Ascending aorta (tissue), 2 donors: ENCODE measurements at regions not wholly inside any gene's neighbourhood (a gene's known extent, or its start where the extent isn't known, plus 50 kb on each side); places are given as distances from the start of the nearest gene placed in this dataset.

Experiments used
- DNase-seq, 2 donors: peaks; one replicate each; pipeline ENCODE4 v3.0.0-alpha.2; 2019; ENCODE audit warnings: low spot score in 2 of 2
- H3K27ac ChIP-seq, 2 donors: fragments of 200-600 bp; sonication (generic); one replicate each; pipeline ENCODE4 v1.5.1; 2016 to 2017; ENCODE audit warnings: mild to moderate bottlenecking in 1 of 2
- H3K27me3 ChIP-seq: fragments of 200-600 bp; sonication (generic); one replicate; pipeline ENCODE4 v1.5.1; 2017
- H3K36me3 ChIP-seq, 2 donors: fragments of 200-600 bp; sonication (generic); one replicate each; pipeline ENCODE4 v1.5.1; 2016
- H3K4me1 ChIP-seq, 2 donors: fragments of 200-600 bp; sonication (generic); one replicate each; pipeline ENCODE4 v1.5.1; 2016 to 2017; ENCODE audit warnings: mild to moderate bottlenecking in 1 of 2
- H3K4me3 ChIP-seq, 2 donors: fragments of 200-600 bp; sonication (generic); one replicate each; pipeline ENCODE4 v1.5.1; 2016 to 2017; ENCODE audit warnings: mild to moderate bottlenecking in 1 of 2
- H3K9me3 ChIP-seq, 2 donors: fragments of 200-600 bp; sonication (generic); one replicate each; pipeline ENCODE4 v1.5.1; 2016
- intact Hi-C: fragments of 100-400 bp; cut with DNase I; formaldehyde crosslinking; loops from one replicate; pipeline ENCODE4 v1.15.1; 2023
- TF ChIP-seq, protein P1 (sequence below), 3 experiments: fragments of 200-600 bp in 2 of 3; fragments of 450-650 bp in 1 of 3; sonication (generic) in 2 of 3; IDR thresholded peaks; one replicate each; pipeline ENCODE4 v1.5.1; 2016 to 2019; ENCODE audit warnings: antibody characterized with exemption in 3 of 3, mild to moderate bottlenecking in 1 of 3, moderate library complexity in 1 of 3

DNA sequence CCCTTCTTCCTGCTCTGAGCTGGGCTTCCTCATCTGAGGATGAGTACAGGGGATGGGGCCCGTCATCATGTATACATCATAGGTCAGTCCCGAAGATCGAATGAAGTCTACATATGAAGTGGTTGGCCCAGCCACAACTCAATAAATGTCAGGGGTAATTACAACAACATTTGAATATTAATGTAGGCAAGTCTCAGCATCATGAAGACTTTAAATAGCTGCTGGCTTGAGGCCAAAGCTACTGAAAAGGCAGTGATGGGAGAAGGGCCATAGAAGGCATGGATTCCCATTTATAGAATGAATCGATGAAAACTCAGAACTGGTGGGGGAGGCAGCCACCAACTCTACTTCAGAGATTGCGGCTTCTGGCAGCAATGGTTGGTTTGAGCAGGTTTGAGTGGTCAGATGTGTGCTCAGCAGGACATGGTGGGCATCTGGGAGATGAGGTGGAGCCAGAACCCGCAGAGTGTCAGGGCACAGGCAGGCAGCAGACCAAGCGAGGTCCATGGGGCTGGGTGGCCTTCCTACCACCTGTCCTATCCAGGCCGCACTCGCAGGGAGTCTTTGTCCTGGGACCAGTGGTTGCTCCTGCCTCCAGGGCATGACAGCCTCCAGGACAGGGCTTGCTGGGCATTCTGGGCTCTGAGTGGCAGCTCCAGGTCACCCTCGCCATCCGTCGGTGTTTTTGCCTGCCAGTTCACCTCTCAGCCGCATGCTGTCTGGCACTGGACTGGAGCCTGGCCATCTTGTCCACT lies 919.1 kb downstream of the TBC1D22A start:
- TF ChIP-seq, protein P1, sequence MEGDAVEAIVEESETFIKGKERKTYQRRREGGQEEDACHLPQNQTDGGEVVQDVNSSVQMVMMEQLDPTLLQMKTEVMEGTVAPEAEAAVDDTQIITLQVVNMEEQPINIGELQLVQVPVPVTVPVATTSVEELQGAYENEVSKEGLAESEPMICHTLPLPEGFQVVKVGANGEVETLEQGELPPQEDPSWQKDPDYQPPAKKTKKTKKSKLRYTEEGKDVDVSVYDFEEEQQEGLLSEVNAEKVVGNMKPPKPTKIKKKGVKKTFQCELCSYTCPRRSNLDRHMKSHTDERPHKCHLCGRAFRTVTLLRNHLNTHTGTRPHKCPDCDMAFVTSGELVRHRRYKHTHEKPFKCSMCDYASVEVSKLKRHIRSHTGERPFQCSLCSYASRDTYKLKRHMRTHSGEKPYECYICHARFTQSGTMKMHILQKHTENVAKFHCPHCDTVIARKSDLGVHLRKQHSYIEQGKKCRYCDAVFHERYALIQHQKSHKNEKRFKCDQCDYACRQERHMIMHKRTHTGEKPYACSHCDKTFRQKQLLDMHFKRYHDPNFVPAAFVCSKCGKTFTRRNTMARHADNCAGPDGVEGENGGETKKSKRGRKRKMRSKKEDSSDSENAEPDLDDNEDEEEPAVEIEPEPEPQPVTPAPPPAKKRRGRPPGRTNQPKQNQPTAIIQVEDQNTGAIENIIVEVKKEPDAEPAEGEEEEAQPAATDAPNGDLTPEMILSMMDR (IDR thresholded peaks at IDR 0.05), result no peak
- intact Hi-C loops, result no loop called here
- H3K9me3 ChIP-seq, result peaks cover 0 to 10% of the 10 kb centered on the region in 2 donors
- H3K4me1 ChIP-seq, result no peaks in the 10 kb centered on the region
- no peaks in the 10 kb centered on the region for H3K36me3 ChIP-seq
- no peak overlapping the region for H3K4me3 ChIP-seq
- H3K27ac ChIP-seq, result no peak overlapping the region
- DNase-seq, result no peak
- H3K27me3 ChIP-seq, result no peaks in the 10 kb centered on the region

DNA sequence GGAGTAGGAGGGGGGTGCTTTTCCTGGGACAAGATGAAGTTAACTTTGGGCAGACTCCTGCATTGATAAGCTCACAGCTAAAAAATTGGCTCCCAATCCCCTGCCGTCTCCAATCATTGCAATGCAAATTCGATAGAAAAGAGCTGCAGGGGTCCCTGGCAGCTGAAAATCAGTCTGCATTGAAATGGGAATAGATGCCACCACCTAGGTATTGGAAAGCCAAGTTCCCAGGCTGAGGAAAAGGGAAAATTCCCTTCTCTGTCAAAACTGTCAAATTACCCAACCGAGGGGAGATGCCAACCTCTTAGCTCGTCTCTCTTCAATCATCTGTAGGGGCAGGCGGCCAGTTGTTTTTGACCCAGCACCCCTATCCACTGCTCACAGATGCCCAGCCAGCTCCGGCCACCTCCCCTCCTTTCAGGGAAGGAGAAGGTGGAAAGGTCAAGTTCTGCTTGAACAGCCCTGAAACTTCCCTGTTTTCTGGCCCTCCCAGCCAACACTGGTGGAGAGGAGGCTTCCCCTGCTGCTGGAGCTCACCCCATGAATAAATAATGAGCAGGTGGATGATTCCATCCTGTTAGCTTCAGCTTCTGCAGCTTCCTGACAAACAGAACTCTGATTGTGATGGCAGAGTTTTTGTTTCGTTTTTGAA lies 916.3 kb downstream of the TBC1D22A start:
- Histone ChIP-seq H3K9me3 (peaks cover 0 to 10% of the 10 kb centered on the region in 2 donors), H3K4me3 (no peak overlapping the region), H3K4me1 (no peaks in the 10 kb centered on the region), H3K36me3 (no peaks in the 10 kb centered on the region), H3K27ac (no peak overlapping the region), H3K27me3 (no peaks in the 10 kb centered on the region)
- DNase-seq, result no peak
- intact Hi-C loops, result no loop called here
- TF ChIP-seq, protein P1 (IDR thresholded peaks at IDR 0.05), result no peak

DNA sequence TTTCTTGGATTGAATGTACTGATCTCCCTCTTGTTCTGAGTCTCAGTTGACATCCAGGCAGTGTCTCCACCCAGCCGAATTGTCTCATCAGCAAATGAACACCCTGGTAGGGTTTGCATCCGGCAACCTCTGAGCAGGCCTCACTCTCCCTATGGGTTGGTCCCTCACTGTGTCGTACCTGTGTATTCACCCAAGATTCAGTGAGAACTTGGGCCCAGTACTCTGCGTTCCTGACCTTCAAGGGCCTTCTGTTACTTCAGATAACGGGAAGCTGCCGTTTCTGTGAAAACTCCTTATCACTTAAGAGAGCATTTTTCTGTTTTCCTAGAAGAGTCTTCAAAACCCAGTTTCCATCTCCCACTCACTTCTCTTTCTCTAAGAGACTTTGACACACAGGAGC lies 915.6 kb downstream of the TBC1D22A start:
- H3K4me3 ChIP-seq, result no peak overlapping the region
- no peak overlapping the region for H3K27ac ChIP-seq
- TF ChIP-seq, protein P1 (IDR thresholded peaks at IDR 0.05), result no peak
- no peaks in the 10 kb centered on the region for H3K27me3 ChIP-seq
- H3K9me3 ChIP-seq, result peaks cover 0 to 6% of the 10 kb centered on the region in 2 donors
- H3K4me1 ChIP-seq, result no peaks in the 10 kb centered on the region
- DNase-seq, result no peak
- H3K36me3 ChIP-seq, result no peaks in the 10 kb centered on the region
- intact Hi-C loops, result no loop called here

DNA sequence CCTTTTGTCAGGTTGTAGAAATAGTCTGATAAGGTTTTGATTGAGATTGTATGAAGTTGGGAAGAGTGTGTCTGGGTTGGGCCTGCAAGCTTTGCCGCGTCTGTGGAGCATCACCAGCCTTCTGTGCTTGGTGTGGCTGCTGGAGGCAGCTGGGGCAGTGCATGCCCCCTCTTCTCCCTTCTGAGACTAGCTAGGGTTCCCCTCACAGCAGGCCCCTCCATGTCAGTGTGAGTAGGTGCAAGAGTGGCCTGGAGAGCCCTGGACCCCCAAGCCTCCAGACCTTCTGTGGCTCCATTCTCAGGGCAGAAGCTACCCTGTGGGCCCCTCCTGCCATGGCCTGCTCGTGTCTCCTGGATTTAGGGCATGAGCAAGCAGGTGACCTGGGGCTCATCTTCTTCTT lies 914.2 kb downstream of the TBC1D22A start:
- Histone ChIP-seq H3K27ac (no peak overlapping the region), H3K36me3 (no peaks in the 10 kb centered on the region), H3K27me3 (no peaks in the 10 kb centered on the region), H3K4me3 (no peak overlapping the region), H3K9me3 (no peaks in the 10 kb centered on the region), H3K4me1 (no peaks in the 10 kb centered on the region)
- intact Hi-C loops, result no loop called here
- no peak for DNase-seq
- TF ChIP-seq, protein P1 (IDR thresholded peaks at IDR 0.05), result no peak

DNA sequence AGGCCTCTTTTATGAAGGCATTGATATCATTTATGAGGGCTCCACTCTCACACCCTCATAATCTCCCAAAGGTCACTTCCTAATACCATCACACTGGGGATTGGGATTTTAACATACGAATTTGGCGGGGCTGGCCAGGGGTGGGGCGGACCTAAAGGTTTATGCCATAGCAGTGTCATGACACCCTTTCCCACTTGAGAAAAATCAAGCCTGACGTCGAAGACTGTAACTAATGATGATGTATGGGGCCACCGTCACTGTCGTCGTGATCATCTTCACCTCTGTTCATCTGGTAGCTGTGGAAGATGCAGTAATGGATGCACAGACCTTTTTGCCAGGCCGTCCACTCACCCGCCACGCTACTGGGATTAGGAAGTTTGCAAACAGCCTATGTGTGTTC lies 912.1 kb downstream of the TBC1D22A start:
- DNase-seq, result no peak
- intact Hi-C loops, result no loop called here
- H3K4me3 ChIP-seq, result no peak overlapping the region
- H3K36me3 ChIP-seq, result no peaks in the 10 kb centered on the region
- no peak overlapping the region for H3K27ac ChIP-seq
- no peaks in the 10 kb centered on the region for H3K4me1 ChIP-seq
- H3K27me3 ChIP-seq, result no peaks in the 10 kb centered on the region
- H3K9me3 ChIP-seq, result no peaks in the 10 kb centered on the region
- TF ChIP-seq, protein P1 (IDR thresholded peaks at IDR 0.05), result no peak
